EL (cell line): ENCODE measurements at regions not wholly inside any gene's neighbourhood (a gene's known extent, or its start where the extent isn't known, plus 50 kb on each side); places are given as distances from the start of the nearest gene placed in this dataset.

ENCODE experiments used
- DNase-seq: peaks from one replicate; pipeline ENCODE4 v3.0.0-alpha.2; 2016

DNA sequence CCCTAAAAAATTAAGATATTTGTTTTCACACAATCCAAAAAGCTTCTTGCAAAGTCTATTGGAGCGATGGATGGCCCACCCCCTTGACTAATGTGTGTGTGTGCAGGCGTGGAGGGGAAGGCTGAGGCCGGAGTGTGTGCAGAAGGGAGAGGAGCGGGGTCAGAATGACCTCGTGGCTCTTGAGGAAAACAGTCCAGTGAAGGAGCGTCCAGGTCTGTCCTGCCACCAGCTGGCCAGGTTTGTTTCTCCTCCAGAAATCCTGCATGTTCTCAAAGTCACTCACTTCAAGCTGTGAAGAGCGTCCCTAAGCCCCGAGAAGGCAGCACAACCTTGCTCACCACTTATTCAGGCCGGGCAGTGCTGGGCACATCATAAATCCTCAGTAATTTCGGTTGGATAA, 69.5 kb upstream of the SSX2IP start:
- DNase-seq: no peak

DNA sequence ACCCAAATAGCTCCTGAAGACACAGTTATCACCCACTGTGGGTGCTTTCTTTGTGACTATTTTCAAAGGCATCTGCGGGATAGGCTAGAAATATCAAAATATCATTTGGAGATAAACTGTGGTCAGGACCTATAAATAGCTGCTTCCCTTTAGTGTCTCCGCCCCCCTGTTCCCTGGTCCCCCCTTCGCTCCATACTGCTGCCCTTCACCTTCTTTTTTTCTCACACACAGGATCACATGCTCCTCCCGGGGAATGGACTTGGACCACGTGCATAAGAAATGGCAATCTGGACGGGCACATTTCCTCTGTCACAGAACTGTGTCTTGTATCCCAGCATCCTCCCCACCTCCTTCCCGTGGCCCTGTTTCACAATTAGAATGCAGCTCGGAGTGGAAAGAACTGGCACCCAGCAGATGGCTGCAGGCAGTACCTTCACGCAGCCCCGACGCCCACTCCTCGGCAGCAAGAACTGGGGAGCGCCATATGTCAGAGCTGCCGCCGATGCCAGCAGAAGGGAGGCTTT, 68.8 kb upstream of the SSX2IP start:
- DNase-seq: peak; percentile 70

- no peak for DNase-seq
Measured at GRCh38 chr1:84758476-84758875, 68.2 kb upstream of the SSX2IP start.

- no peak for DNase-seq
Measured at GRCh38 chr1:84757301-84757700, 67.0 kb upstream of the SSX2IP start.

DNA sequence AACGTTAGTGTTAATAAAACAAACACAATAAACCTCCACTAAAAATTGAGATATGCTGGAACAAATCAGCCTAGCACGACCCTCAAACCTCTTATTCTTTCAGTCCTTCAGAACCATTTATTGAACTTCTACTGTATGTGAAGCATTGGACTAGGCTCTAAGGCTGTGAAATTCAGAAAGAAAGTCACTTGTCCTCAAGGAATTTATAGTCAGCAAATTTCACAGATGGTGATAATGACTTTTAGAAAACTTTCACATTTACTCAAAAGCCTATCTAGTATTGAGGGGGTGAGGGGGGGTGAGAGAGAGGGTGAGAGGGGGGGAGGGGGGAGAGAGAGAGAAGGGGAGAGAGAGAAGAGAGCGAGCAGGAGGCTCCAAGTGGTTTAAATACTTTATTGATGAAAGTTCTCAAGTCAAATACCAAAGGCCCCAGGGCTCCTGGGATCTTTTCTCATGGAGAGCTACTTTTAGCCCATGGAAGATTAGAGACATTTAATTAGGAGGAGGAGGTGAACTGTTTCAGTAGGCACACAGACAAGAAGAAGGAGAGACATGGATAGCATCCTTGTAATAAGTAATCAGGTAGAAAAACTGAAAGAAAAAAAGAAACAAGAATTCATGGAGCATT, 66.3 kb upstream of the SSX2IP start:
- DNase-seq: peak; percentile 35

DNA sequence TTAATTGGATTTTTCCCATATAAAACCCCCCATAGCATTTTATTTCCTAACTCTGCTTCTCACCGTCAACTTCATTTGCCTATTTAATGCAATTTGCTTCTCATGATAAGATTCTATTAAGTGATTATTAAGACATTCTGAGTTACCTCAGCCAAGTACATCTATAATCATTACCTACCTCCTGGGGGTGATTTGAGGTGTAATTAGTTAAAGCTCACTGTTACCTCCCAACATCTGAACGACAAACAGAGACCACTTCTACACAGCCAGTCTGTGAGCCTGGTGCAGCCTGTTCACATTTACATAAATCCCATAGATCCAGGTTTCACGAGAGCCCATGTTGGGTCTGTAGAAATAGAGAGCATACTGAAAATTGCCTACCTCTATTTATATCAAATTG, 65.7 kb upstream of the SSX2IP start:
- DNase-seq: no peak

DNA sequence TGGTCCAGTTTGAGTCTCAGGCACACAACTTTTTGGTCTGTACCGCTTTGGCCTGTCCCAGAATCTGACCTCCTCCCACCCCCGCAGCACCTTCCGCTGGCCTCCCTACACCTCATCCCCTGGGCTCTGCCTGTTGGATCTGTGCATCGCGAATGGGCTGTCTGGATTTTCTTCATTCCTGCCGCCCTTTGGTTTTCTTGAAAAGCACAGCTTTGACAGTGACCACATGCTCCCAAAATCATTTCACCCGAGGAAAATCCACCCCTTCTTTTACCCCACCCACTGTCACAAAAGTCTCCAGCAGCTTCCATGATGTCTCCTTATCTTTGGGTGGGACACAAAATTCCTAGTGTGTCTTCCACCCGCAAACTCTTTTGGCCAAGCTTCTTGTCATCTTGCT, 65.0 kb upstream of the SSX2IP start:
- DNase-seq: no peak

GRCh38 chr1:84754386-84754703, 64.1 kb upstream of the SSX2IP start:
- DNase-seq: no peak

- peak; percentile 76 for DNase-seq
Measured at GRCh38 chr1:84753516-84754385, 63.5 kb upstream of the SSX2IP start.

GRCh38 chr1:84750110-84750730, 60.0 kb upstream of the SSX2IP start:
- DNase-seq: no peak

GRCh38 chr1:84749427-84749826, 59.2 kb upstream of the SSX2IP start:
- DNase-seq: no peak

- no peak for DNase-seq
Measured at GRCh38 chr1:84748364-84748763, 58.1 kb upstream of the SSX2IP start.

GRCh38 chr1:84745857-84746256, 55.6 kb upstream of the SSX2IP start:
- no peak for DNase-seq

DNA sequence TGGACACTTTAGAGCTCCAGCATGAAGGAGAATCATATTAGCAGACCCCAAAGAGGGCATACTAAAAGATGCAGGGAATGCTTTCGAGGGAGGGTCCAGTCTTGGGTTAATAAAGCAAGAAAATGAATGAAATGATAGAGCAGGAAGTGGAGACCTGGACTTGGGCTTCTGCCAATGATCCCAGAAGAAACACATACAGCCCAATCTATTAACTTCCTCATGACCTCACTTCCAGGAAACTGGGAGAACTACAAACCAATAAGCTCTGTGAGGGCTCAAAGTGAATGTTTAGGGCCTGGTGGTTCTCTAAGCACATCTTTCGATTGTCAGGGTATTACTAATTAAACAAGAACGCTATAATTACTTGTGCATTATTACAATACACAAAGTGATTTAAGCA, 53.6 kb upstream of the SSX2IP start:
- DNase-seq: peak; percentile 28

GRCh38 chr1:84742653-84743052, 52.4 kb upstream of the SSX2IP start:
- peak; percentile 63 for DNase-seq

GRCh38 chr1:84740050-84740714, 49.9 kb upstream of the SSX2IP start:
- no peak for DNase-seq
